ENCODE measurements at regions not wholly inside any gene's neighbourhood (a gene's known extent, or its start where the extent isn't known, plus 50 kb on each side); places are given as distances from the start of the nearest gene placed in this dataset.

DNA sequence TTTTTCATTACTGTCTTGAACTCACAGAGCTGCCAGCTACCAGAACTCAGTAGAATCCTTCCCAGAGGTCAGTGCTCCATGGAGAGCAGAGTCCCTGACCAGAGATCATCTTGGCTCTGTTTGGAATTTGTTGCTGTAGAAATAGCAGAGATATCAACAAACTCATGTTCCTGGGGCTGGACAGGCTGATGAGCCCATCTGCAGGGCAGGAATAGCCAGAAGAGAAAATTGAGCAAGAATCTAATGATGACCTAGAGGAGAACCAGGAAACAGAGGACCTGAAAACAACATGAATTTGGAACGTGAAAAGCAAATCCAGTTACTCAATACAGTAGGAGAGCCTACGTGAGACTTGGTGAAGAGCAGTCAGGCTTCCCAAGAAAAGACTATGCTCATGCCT is 437.8 kb downstream of the PLK2 start:
- TF ChIP-seq, protein P1, sequence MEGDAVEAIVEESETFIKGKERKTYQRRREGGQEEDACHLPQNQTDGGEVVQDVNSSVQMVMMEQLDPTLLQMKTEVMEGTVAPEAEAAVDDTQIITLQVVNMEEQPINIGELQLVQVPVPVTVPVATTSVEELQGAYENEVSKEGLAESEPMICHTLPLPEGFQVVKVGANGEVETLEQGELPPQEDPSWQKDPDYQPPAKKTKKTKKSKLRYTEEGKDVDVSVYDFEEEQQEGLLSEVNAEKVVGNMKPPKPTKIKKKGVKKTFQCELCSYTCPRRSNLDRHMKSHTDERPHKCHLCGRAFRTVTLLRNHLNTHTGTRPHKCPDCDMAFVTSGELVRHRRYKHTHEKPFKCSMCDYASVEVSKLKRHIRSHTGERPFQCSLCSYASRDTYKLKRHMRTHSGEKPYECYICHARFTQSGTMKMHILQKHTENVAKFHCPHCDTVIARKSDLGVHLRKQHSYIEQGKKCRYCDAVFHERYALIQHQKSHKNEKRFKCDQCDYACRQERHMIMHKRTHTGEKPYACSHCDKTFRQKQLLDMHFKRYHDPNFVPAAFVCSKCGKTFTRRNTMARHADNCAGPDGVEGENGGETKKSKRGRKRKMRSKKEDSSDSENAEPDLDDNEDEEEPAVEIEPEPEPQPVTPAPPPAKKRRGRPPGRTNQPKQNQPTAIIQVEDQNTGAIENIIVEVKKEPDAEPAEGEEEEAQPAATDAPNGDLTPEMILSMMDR (IDR thresholded peaks at IDR 0.05; ENCODE audit: low read depth, low read length), result no peak
- TF ChIP-seq, protein P2, sequence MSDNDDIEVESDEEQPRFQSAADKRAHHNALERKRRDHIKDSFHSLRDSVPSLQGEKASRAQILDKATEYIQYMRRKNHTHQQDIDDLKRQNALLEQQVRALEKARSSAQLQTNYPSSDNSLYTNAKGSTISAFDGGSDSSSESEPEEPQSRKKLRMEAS (IDR thresholded peaks at IDR 0.05; ENCODE audit: low read depth, low read length), result no peak
